GM03348 (cell line): ENCODE measurements at regions not wholly inside any gene's neighbourhood (a gene's known extent, or its start where the extent isn't known, plus 50 kb on each side); places are given as distances from the start of the nearest gene placed in this dataset.

ENCODE experiments used
- DNase-seq: peaks from one replicate; pipeline ENCODE4 v3.0.0; 2012; ENCODE audit warnings: low spot score

DNA sequence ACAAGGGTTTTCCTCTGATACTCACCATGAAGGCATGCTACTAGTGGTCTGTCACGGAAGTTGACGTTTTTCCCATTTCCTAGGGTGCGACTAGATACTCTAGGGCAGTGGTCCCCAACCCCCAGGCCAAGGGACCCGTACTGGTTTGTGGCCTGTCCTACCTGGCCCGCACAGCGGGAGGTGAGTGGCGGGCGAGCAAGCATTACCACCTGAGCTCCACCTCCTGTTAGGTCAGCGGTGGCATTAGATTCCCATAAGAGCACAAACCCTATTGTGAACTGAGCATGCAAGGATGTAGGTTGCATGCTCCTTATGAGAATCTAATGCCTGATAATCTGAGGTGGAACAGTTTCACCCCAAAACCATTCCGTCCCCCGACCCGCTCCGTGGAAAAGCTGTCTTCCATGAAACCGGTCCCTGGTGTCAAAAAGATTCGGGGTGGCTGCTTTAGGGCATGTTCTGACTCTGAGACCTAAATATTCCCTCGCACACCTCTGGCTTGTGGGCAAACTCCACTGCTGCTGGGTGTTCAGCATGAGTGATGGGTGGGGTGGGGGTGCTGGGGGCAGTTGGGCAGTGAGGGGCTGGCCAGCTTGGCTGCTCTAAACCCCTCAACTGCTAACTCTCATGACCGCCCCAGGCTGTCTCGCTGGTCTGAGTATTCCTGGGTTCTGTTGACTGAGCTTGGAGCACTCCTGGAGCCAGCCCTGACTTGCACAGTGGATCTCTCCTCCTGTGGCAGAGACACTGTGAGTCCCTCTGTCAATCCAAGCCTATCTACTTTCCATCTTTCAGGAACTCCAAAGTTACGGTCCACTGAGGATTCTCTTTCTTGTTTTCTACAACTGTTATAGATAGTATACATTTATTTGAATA is 78.3 kb upstream of the NEK6 start:
- DNase-seq, result no peak

GRCh38 chr9:124180557-124180956 is 77.2 kb upstream of the NEK6 start:
- peak; percentile 18 for DNase-seq

- DNase-seq, result no peak
These were observed 75.0 kb upstream of the NEK6 start for GRCh38 chr9:124182741-124183140.

GRCh38 chr9:124183772-124184171 is 74.0 kb upstream of the NEK6 start:
- DNase-seq, result no peak

DNA sequence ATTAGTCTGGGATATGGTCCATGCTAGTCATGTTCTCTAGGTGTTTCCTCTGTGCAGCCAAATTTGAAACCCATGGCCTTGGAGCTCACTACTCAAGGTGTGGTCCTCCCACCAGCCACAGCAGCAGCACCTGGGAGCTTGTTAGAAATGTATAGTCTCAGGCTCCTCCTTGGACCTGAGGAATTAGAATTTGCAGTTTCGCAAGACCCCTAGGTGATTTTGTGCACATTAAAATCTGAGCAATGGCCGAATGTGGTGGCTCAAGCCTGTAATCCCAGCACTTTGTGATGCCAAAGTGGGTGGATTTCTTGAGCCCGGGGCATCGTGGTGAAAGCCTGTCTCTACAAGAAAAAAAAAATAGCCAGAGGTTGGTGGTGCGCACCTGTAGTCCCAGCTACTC is 72.3 kb upstream of the NEK6 start:
- no peak for DNase-seq

DNA sequence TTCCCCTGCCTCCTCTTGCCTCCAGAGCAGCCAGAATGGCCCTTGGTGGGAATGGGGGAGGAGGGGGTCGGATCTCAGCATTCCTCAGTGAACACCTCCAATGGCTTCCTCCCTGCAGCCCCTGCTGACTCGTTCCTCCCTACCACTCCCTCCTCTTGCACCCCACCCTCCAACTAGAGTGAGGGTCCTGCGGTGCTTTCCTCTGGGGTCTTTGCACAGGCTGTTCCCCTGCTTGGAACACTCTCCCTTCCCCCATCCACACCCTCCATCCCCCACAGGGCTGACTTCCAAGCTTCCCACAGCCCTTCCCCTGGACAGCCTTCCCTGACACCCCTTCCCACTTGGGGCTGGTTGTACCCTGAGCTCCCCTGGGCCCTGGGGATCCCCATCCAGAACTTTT is 70.4 kb upstream of the NEK6 start:
- no peak for DNase-seq

DNA sequence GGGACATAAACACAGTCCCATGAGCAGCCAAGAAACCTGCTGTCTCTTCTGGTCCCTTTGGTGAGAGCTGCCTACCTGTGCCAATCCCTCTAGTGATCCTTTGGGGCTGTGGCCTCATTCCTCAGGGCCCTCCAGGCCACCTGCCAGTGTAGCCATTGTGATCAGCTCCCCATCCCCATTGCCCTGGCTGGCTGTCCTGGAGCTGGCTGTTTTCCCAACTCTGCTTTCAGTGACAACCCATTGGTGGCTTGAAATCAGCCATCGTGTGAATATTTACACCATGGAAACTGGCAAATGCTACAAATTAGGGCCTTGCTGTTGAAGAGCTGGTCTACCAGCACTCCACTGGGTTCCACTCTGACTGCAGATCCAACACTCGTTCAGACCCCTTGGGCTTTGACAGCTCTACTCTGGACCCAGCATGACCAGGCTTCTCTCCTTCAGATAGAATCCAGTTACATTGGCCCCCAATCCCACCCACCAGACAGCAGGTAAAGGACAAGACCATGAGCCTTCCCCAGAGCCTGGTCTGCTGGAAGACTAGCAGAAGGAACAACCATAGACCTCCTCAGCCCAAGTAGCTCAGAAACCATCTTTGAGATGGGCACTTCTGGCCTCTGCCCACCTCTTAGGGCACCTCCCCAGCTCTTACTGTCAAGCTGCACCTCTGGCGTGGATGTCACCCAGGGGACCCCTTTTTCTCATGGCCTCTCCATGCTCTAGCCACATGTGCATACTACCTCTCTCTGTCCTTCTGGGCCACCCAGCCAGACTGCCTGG is 69.2 kb upstream of the NEK6 start:
- DNase-seq, result no peak

- DNase-seq, result no peak
These were observed 67.0 kb upstream of the NEK6 start for GRCh38 chr9:124190761-124191160.

GRCh38 chr9:124191691-124192395 is 65.9 kb upstream of the NEK6 start:
- no peak for DNase-seq

- no peak for DNase-seq
These were observed 61.0 kb upstream of the NEK6 start for GRCh38 chr9:124196814-124197176.

GRCh38 chr9:124197177-124198095 is 60.3 kb upstream of the NEK6 start:
- DNase-seq, result no peak

- no peak for DNase-seq
These were observed 59.4 kb upstream of the NEK6 start for GRCh38 chr9:124198331-124198730.

DNA sequence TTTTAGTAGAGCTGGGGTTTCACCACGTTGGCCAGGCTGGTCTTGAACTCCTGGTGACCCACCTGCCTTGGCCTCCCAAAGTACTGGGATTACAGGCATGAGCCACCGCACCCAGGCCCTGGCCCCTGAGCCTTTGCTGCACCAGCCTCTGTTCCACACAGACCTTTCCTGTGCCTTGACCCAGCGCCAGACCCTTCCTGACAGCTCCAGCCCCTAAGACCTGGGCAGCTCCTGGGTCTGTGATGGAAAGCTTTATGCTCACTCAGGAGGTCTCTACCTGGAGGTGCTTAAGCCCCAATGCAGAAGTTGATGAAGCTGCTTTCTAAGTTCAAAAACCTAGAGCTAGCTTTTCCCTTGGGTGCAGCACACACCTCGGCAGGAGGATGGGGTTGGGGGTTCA is 58.8 kb upstream of the NEK6 start:
- no peak for DNase-seq

- no peak for DNase-seq
These were observed 58.3 kb upstream of the NEK6 start for GRCh38 chr9:124199474-124199873.

- DNase-seq, result no peak
These were observed 55.2 kb upstream of the NEK6 start for GRCh38 chr9:124202447-124202971.

DNA sequence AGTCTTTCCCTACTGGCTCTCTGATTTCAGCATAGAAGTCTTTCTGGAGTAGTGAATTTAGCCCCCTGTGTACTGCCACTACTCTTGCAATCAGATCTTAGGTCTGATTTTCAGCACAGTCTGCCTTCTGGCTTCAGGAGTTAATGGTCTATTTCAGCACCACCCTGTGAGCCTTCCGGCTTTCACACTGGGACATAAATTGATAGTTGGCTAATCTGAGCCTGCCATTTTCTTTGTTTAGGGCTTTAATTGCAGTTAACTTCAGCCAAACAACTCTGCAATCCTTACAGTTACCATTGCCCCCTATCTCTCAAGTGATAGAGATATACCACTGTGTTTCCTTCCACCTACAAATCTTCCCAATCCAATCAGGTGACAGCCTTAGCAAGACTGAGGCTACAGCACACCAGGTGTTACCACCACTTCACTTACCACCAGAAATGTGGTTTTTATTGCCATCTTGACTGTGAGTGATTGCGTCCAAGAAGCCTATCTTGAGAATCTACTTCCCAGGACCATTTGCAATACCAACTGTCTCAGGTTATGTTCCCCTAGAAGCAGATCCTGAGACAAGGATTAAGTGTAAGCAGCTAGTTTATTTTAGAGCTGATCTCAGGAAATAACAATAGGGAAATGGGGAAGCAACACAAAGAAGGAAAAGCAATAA is 51.9 kb upstream of the NEK6 start:
- DNase-seq, result no peak

GRCh38 chr9:124206391-124206790 is 51.4 kb upstream of the NEK6 start:
- no peak for DNase-seq
